Loucy (cell line): ENCODE measurements at regions not wholly inside any gene's neighbourhood (a gene's known extent, or its start where the extent isn't known, plus 50 kb on each side); places are given as distances from the start of the nearest gene placed in this dataset.

ENCODE experiments used
- CTCF ChIP-seq: fragments of 200-600 bp; sonication (generic); conservative IDR thresholded peaks from 2 replicates; pipeline ENCODE4 v1.5.1; 2014; ENCODE audit warnings: mild to moderate bottlenecking, antibody characterized with exemption, low read length
- EZH2phosphoT487 ChIP-seq: fragments of 200-600 bp; IDR thresholded peaks from 2 replicates; pipeline ENCODE4 v1.6.1; 2018; ENCODE audit warnings: antibody characterized with exemption, mild to moderate bottlenecking, moderate library complexity, borderline replicate concordance

GRCh38 chr2:239488125-239488524 is 87.3 kb upstream of the HDAC4 start:
- TF ChIP-seq CTCF (no peak), EZH2phosphoT487 (no peak)
